GM19025 (cell line): ENCODE measurements at regions not wholly inside any gene's neighbourhood (a gene's known extent, or its start where the extent isn't known, plus 50 kb on each side); places are given as distances from the start of the nearest gene placed in this dataset.
A peak's percentile ranks its signal among the peaks of the same experiment; 100 is the strongest.

Source experiments
- ATAC-seq: cut with Tn5 transposase; IDR thresholded peaks from one replicate; pipeline ENCODE4 v1.9.1; 2021; ENCODE audit warnings: mild to moderate bottlenecking, low read depth, moderate library complexity; ENCODE audit not compliant: unreplicated experiment

DNA sequence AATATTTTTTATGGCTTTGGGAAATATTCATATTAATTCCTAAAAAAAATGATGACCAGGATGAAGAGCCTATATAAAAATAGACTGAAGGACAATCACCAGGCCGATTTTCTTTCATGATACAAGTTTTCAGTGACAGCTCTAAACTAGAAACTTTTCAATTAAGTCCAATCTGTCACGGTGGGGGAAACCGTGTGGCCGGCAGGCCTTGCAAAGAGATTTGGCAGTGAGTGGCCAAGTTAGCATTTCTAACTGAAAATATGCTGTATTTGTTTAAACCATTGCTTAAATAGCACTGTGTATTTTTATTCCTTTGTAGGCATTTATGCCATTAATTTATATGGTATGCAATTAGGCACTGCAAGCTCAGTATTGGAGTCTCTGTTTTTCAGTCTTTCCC lies 294.5 kb upstream of the NRIP1 start:
- ATAC-seq: no peak

- ATAC-seq: no peak
Measured at GRCh38 chr21:15362458-15362857, 297.7 kb upstream of the NRIP1 start.

DNA sequence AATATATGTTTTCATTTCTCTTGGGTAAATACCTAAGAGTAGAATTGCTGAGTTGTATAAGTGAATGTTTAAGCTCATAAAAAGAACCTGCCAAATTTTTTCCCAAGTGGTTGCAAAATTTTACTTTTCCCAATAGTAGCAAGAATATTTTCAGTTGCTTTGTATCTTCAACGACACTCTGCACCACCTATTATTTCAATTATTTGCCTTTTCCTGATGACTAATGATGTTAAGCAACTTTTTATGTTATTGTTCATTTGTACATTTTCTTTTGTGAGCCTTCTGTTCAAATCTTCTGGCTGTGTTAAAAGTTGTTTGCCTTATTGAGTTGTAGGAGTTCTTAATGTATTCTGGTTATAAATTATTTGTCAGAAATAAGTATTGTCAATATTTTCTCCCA lies 299.1 kb upstream of the NRIP1 start:
- no peak for ATAC-seq

GRCh38 chr21:15365751-15366392 lies 301.1 kb upstream of the NRIP1 start:
- ATAC-seq: no peak

DNA sequence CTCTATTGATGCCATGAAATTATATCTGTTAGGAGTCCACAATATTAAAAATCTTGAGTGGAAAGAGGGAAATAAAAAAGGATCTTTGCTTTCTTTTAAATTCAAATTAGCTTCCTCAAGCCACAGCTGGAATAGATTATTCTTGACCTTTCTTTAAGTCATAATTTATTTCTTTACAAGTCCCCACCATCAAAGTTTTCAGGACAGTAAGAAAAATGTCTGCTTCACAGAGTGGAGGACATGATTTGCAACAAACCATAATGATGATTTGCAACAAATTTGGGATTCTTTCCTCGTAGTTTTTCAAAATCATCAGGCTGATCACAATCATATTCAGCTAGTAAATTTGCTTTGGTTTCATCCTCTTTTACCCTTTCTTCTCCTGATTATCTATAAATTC lies 301.8 kb upstream of the NRIP1 start:
- no peak for ATAC-seq

DNA sequence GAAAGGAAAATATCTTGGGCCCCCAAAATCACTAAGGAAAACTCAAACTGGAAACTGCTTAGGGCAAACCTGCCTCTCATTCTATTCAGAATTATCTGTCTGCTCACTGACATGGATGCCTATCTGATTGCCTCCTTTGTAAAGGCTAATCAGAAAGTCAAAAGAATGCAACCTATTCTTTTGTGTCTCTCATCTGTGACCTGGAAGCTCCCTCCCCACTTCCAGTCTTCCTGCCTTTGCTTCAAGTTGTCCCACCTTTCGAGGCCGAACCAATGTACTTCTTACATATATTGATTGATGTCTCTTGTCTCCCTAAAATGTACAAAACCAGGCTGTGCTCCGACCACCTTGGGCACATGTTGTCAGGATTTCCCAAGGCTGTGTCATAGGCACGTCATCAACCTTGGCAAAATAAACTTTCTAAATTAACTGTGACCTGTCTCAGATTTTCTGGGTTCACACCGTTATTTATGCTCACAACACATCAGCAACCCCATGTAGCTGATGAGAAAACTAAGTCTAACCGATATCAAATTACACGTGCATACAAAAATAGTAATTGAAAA lies 302.3 kb upstream of the NRIP1 start:
- no peak for ATAC-seq

- ATAC-seq: no peak
Measured at GRCh38 chr21:15370462-15370975, 305.7 kb upstream of the NRIP1 start.

- ATAC-seq: no peak
Measured at GRCh38 chr21:15373941-15374340, 309.1 kb upstream of the NRIP1 start.

DNA sequence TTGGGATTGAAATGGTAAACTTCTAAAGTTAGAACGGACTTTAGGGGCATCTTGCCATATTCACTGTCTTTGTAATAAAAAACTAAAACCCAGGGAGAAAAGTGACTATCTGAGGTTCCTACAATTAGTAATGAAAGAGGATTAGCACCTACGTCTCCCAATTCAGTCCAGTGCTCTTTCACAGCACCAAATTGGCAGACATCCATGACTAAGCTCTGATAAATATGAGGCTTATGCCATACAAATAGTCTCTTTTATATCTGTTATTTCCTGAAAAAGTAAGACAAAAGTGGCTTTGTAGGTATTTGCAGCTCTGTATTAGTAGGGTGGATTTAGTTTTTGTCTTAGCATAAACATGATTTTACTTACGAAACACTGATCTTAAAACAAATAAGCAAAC lies 315.0 kb upstream of the NRIP1 start:
- ATAC-seq: no peak

- ATAC-seq: no peak
Measured at GRCh38 chr21:15383588-15383987, 318.8 kb upstream of the NRIP1 start.

DNA sequence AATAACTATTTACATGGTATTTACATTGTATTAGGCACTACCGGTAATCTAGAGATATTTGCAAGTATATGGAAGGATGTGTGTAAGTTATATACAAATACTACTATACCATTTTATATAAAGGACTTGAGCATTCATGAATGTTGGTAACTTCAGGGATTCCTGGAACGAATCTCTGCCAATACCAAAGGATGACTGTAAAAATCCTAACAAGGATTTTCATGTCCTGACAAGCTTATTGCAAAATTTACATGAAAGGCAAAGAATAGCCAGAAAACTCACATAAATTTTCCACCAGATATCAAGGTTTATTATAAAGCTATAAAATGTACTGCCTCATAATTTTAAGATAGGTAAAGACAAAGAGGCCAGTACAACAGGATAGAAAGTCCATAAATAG lies 325.2 kb upstream of the NRIP1 start:
- ATAC-seq: no peak

- no peak for ATAC-seq
Measured at GRCh38 chr21:15397258-15397657, 332.5 kb upstream of the NRIP1 start.

GRCh38 chr21:15400905-15401304 lies 328.9 kb upstream of the USP25 start:
- no peak for ATAC-seq

DNA sequence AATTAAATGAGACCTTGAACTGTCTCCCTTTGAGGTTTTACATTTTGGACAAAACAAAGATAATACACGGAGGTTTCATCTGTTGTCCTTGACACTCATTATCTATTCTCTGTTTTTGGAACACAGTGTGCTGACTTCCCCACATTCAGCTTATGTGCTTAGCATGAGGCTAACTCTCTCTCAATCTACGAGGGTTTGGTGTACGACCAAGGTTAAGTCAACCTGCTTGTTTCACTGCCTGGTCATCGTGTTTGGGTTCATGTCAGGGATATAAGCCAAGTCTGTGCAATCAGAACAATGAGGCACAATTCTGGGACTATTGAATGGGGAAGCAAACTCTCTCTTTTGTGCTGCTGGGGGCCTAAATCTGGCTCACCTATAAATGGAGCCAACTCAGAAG lies 328.5 kb upstream of the USP25 start:
- ATAC-seq: no peak

DNA sequence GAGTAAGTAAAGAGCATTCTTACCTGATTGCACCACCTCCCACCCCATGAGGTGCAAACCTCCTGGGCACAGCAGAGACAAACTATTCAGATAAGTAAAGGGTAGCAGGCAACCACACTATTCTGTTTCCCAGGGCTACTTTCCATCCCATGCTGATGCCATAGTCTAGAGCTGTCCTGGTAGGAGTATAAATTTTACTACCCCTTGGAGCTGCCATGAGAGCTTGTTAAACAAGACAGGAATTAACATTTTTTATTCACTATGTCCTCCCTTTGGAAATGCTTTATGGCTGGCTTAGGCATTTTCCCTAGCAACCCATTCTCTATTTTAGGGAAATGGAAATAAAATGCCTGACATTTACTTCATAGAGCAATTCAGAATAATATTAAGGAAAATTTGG lies 324.6 kb upstream of the USP25 start:
- no peak for ATAC-seq

GRCh38 chr21:15406791-15407190 lies 323.0 kb upstream of the USP25 start:
- no peak for ATAC-seq

GRCh38 chr21:15407585-15407984 lies 322.2 kb upstream of the USP25 start:
- no peak for ATAC-seq

DNA sequence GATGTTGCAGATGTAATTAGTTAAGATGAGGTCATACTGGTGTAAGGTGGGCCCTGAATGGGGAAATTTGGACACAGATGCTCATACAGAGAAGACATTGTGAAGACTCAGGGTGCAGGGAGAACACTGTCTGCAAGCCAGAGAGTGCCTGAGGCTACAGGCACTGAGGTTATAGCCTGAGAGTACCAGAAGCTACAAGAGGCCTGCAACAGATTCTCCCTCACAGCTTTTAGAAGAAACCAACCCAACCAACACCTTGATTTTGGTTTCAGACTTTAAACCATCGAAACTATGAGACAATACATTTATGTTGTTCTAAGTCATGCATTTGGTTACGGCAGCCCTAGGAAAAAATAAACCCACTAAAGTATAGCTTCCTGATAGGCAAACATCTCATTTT lies 321.7 kb upstream of the USP25 start:
- peak; percentile 84 for ATAC-seq

GRCh38 chr21:15409031-15409430 lies 320.8 kb upstream of the USP25 start:
- no peak for ATAC-seq

- no peak for ATAC-seq
Measured at GRCh38 chr21:15410853-15411252, 318.9 kb upstream of the USP25 start.

GRCh38 chr21:15414057-15414456 lies 315.7 kb upstream of the USP25 start:
- ATAC-seq: no peak

DNA sequence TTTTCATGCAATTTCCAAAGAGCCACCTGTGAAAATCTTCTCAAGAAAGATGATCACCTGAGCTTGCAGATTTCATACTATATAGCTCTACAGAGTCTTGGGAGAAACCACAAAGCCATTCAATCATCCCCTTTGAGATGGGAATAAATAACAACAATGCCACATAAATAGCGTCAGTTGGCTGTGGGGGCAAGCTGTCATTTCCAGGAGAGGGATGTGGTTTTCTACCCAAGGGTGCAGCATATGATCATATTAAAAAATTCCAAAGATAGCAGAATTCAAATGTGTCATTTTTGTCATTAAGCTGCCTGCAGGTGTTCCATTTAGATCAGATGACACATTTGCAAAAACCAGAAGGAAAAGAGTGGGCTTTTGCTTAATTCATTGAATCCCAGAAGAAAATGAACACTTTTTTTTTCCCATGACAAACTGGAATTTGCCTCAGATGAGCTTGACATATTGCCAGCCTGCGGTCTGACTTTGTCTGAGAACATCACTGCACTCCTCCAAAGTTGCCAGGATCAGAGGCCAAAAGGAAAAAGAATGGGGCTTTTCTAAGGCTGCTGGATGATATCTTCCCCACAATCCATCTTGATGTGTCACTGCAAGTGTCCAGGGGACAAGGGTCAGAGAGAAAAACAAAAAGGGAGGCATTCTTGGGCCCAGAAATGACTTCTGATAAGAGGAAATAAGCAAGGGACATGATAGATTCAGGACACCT lies 314.1 kb upstream of the USP25 start:
- ATAC-seq: no peak
